H9 (cell line): ENCODE measurements at regions not wholly inside any gene's neighbourhood (a gene's known extent, or its start where the extent isn't known, plus 50 kb on each side); places are given as distances from the start of the nearest gene placed in this dataset.

Experiments used
- DNase-seq: peaks from one replicate; pipeline ENCODE4 v3.0.0-alpha.2; 2017
- H2AFZ ChIP-seq: one replicate; pipeline ENCODE4 v1.6.1; 2013; ENCODE audit warnings: mild to moderate bottlenecking, low read length, control low read depth, moderate library complexity
- H2AK5ac ChIP-seq: 2 replicates; pipeline ENCODE4 v1.6.1; 2013; ENCODE audit warnings: low read length, control low read depth, mixed read lengths; ENCODE audit not compliant: insufficient read length
- H2BK120ac ChIP-seq: one replicate; pipeline ENCODE4 v1.6.1; 2013; ENCODE audit warnings: low read depth, mild to moderate bottlenecking, low read length, control low read depth, inconsistent platforms; ENCODE audit not compliant: poor library complexity, severe bottlenecking
- H2BK12ac ChIP-seq: 2 replicates; pipeline ENCODE4 v1.6.1; 2013; ENCODE audit warnings: low read length, control low read depth, mixed read lengths, low read depth; ENCODE audit not compliant: insufficient read length
- H2BK15ac ChIP-seq: 2 replicates; pipeline ENCODE4 v1.6.1; 2013; ENCODE audit warnings: low read depth, low read length, control low read depth
- H2BK20ac ChIP-seq: one replicate; pipeline ENCODE4 v1.6.1; 2013; ENCODE audit warnings: low read depth, mild to moderate bottlenecking, low read length, control low read depth, inconsistent platforms; ENCODE audit not compliant: poor library complexity, severe bottlenecking
- H2BK5ac ChIP-seq: 2 replicates; pipeline ENCODE4 v1.6.1; 2013; ENCODE audit warnings: low read length, control low read depth, mixed read lengths; ENCODE audit not compliant: insufficient read length
- H3K14ac ChIP-seq: 2 replicates; pipeline ENCODE4 v1.6.1; 2013; ENCODE audit warnings: low read length, control low read depth; ENCODE audit not compliant: insufficient read depth
- H3K18ac ChIP-seq: 2 replicates; pipeline ENCODE4 v1.6.1; 2013; ENCODE audit warnings: low read depth, mild to moderate bottlenecking, mixed read lengths, low read length, control low read depth; ENCODE audit not compliant: insufficient read length
- H3K23ac ChIP-seq: 2 replicates; pipeline ENCODE4 v1.6.1; 2013; ENCODE audit warnings: low read length, control low read depth, mixed read lengths, low read depth; ENCODE audit not compliant: insufficient read length
- H3K23me2 ChIP-seq: 2 replicates; pipeline ENCODE4 v1.6.1; 2013; ENCODE audit warnings: low read depth, mild to moderate bottlenecking, mixed read lengths, low read length, control low read depth; ENCODE audit not compliant: insufficient read length, poor library complexity, severe bottlenecking
- H3K27ac ChIP-seq: 2 replicates; pipeline ENCODE4 v1.5.1; 2013; ENCODE audit warnings: low read length, control low read depth, mixed read lengths, low read depth; ENCODE audit not compliant: insufficient read length
- H3K27me3 ChIP-seq: 2 replicates; pipeline ENCODE4 v1.6.1; 2013; ENCODE audit warnings: low read length, control low read depth, inconsistent platforms; ENCODE audit not compliant: insufficient read depth
- H3K4ac ChIP-seq: 2 replicates; pipeline ENCODE4 v1.6.1; 2013; ENCODE audit warnings: low read depth, mild to moderate bottlenecking, control low read depth, inconsistent platforms, low read length, moderate library complexity
- H3K4me1 ChIP-seq: 2 replicates; pipeline ENCODE4 v1.6.1; 2013; ENCODE audit warnings: low read length, control low read depth, inconsistent platforms; ENCODE audit not compliant: insufficient read depth
- H3K4me2 ChIP-seq: 2 replicates; pipeline ENCODE4 v1.6.1; 2013; ENCODE audit warnings: low read length, control low read depth, mixed read lengths; ENCODE audit not compliant: insufficient read length, insufficient read depth
- H3K56ac ChIP-seq: 2 replicates; pipeline ENCODE4 v1.6.1; 2013; ENCODE audit warnings: low read depth, mild to moderate bottlenecking, mixed read lengths, low read length, control low read depth; ENCODE audit not compliant: insufficient read length
- H3K79me1 ChIP-seq: 2 replicates; pipeline ENCODE4 v1.6.1; 2013; ENCODE audit warnings: low read depth, mild to moderate bottlenecking, moderate library complexity, low read length, control low read depth, inconsistent platforms; ENCODE audit not compliant: insufficient read depth, poor library complexity, severe bottlenecking
- H3K79me2 ChIP-seq: 2 replicates; pipeline ENCODE4 v1.6.1; 2013; ENCODE audit warnings: low read length, control low read depth, inconsistent platforms; ENCODE audit not compliant: insufficient read depth
- H3K9ac ChIP-seq: 2 replicates; pipeline ENCODE4 v1.6.1; 2013; ENCODE audit warnings: low read length, control low read depth, mixed read lengths; ENCODE audit not compliant: insufficient read length; ENCODE audit errors: extremely low read depth
- H3K9me3 ChIP-seq: one replicate; pipeline ENCODE4 v1.6.1; 2013; ENCODE audit warnings: low read depth, low read length, inconsistent platforms; ENCODE audit not compliant: control insufficient read depth
- H3T11ph ChIP-seq: one replicate; pipeline ENCODE4 v1.6.1; 2013; ENCODE audit warnings: mild to moderate bottlenecking, low read length, control low read depth, inconsistent platforms
- H4K20me1 ChIP-seq: one replicate; pipeline ENCODE4 v1.6.1; 2013; ENCODE audit not compliant: control insufficient read depth, insufficient read length, insufficient read depth
- H4K5ac ChIP-seq: 2 replicates; pipeline ENCODE4 v1.6.1; 2013; ENCODE audit warnings: low read depth, mild to moderate bottlenecking, mixed read lengths, low read length, control low read depth; ENCODE audit not compliant: insufficient read length
- H4K8ac ChIP-seq: replicated peaks from 2 replicates; pipeline ENCODE4 v1.6.1; 2013; ENCODE audit warnings: low read length, control low read depth, mixed read lengths, low read depth; ENCODE audit not compliant: insufficient read length
- H4K91ac ChIP-seq: 2 replicates; pipeline ENCODE4 v1.6.1; 2013; ENCODE audit warnings: low read depth, mild to moderate bottlenecking, moderate library complexity, mixed read lengths, low read length, control low read depth; ENCODE audit not compliant: insufficient read length
- H3K27ac Mint-ChIP-seq, 3 experiments: 2 replicates in 2 of 3; 3 replicates in 1 of 3; pipeline ENCODE4 v1.8.0; 2020 to 2021; ENCODE audit warnings: mixed read lengths in 3 of 3, mild to moderate bottlenecking in 1 of 3, moderate library complexity in 1 of 3
- H3K27me3 Mint-ChIP-seq: 2 replicates; pipeline ENCODE4 v1.8.0; 2021; ENCODE audit warnings: low read depth, mild to moderate bottlenecking, moderate library complexity, mixed read lengths
- H3K36me3 Mint-ChIP-seq, 3 experiments: 2 replicates in 2 of 3; 3 replicates in 1 of 3; pipeline ENCODE4 v1.8.0; 2020 to 2021; ENCODE audit warnings: low read depth in 3 of 3, mixed read lengths in 3 of 3; ENCODE audit not compliant: insufficient read depth in 1 of 3
- H3K4me1 Mint-ChIP-seq, 2 experiments: 2 replicates each; pipeline ENCODE4 v1.8.0; 2020; ENCODE audit warnings: mixed read lengths in 2 of 2
- H3K4me3 Mint-ChIP-seq, 2 experiments: 2 replicates in 1 of 2; 3 replicates in 1 of 2; pipeline ENCODE4 v1.8.0; 2020 to 2021; ENCODE audit warnings: mild to moderate bottlenecking in 2 of 2, mixed read lengths in 2 of 2, moderate library complexity in 1 of 2
- H3K9me3 Mint-ChIP-seq, 2 experiments: 2 replicates in 1 of 2; 3 replicates in 1 of 2; pipeline ENCODE4 v1.8.0; 2020; ENCODE audit warnings: mild to moderate bottlenecking in 2 of 2, mixed read lengths in 2 of 2, moderate library complexity in 1 of 2
- WGBS: extraction: QIAGEN DNeasy Blood & Tissue Kit; methylation state at CpG from one replicate; pipeline ENCODE4 v1.1.7; 2013; ENCODE audit warnings: missing lambda C conversion rate, low lambda C conversion rate, mixed read lengths; ENCODE audit not compliant: insufficient read length; ENCODE audit errors: extremely low coverage; 5-methylcytosine and 5-hydroxymethylcytosine counted together
- TF ChIP-seq, protein P1 (sequence below): fragments of 200-600 bp; sonication (generic); conservative IDR thresholded peaks from 3 replicates; pipeline ENCODE4 v1.8.0; 2021; ENCODE audit warnings: antibody characterized with exemption, mild to moderate bottlenecking

DNA sequence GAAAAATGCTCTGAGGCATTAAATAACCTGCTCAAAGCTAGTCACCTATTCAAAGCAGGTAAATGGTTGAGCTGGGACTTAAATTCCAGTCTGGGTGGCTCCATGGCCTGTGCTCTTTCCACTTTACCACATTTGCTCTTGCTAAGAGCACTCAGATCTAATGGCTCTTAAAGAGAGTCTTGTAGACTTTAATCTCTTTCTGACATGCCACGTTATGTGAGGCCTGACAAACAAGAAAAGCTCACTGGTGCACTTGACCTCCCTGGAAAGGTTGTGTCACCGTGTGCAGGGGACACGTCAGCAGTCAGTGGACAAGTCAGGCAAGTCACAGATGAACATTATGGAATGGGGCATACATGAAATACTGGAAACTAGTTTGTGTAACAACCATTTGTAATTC, 129.9 kb upstream of the RPS23 start:
- H3K4ac ChIP-seq = no peak overlapping the region
- no peaks in the 10 kb centered on the region for H3K79me1 ChIP-seq
- peaks cover 3% of the 10 kb centered on the region; the same call in 1 of the 2 replicates for H3K4me1 ChIP-seq
- H4K5ac ChIP-seq = no peak overlapping the region
- H3K4me2 ChIP-seq = no peak overlapping the region
- no peak overlapping the region for H2AK5ac ChIP-seq
- H3K18ac ChIP-seq = no peak overlapping the region
- no CpG with 5 or more reads among the region's 3 CpGs for WGBS
- no peaks in the 10 kb centered on the region for H4K20me1 ChIP-seq
- no peaks in the 10 kb centered on the region for H3K27me3 ChIP-seq
- no peak overlapping the region for H2BK5ac ChIP-seq
- Mint-ChIP-seq H3K36me3 (peaks cover 7 to 22% (median 8%) of the 10 kb centered on the region in 3 experiments; a peak in 6 of 7 replicates), H3K4me1 (peaks cover 23 to 24% of the 10 kb centered on the region in 2 experiments), H3K4me3 (no peak overlapping the region), H3K27ac (no peak overlapping the region), H3K9me3 (peaks cover 19 to 20% of the 10 kb centered on the region in 2 experiments), H3K27me3 (peaks cover 2% of the 10 kb centered on the region; the same call in 1 of the 2 replicates)
- no peaks in the 10 kb centered on the region for H3K79me2 ChIP-seq
- H3K56ac ChIP-seq = no peak overlapping the region
- H3K14ac ChIP-seq = no peak overlapping the region
- H3K9ac ChIP-seq = no peak overlapping the region
- H3T11ph ChIP-seq = no peak overlapping the region
- H3K23me2 ChIP-seq = no peaks in the 10 kb centered on the region
- H4K91ac ChIP-seq = no peak overlapping the region
- no peaks in the 10 kb centered on the region for H3K9me3 ChIP-seq
- no peak for DNase-seq
- TF ChIP-seq, protein P1, sequence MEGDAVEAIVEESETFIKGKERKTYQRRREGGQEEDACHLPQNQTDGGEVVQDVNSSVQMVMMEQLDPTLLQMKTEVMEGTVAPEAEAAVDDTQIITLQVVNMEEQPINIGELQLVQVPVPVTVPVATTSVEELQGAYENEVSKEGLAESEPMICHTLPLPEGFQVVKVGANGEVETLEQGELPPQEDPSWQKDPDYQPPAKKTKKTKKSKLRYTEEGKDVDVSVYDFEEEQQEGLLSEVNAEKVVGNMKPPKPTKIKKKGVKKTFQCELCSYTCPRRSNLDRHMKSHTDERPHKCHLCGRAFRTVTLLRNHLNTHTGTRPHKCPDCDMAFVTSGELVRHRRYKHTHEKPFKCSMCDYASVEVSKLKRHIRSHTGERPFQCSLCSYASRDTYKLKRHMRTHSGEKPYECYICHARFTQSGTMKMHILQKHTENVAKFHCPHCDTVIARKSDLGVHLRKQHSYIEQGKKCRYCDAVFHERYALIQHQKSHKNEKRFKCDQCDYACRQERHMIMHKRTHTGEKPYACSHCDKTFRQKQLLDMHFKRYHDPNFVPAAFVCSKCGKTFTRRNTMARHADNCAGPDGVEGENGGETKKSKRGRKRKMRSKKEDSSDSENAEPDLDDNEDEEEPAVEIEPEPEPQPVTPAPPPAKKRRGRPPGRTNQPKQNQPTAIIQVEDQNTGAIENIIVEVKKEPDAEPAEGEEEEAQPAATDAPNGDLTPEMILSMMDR = no peak
- no peak overlapping the region for H2BK12ac ChIP-seq
- no peak overlapping the region for H2AFZ ChIP-seq
- H3K27ac ChIP-seq = no peak overlapping the region
- H3K23ac ChIP-seq = no peak overlapping the region
- no peak overlapping the region for H2BK15ac ChIP-seq
- no peak overlapping the region for H2BK120ac ChIP-seq
- H4K8ac ChIP-seq = no peak overlapping the region
- no peak overlapping the region for H2BK20ac ChIP-seq
